ENCODE measurements at regions not wholly inside any gene's neighbourhood (a gene's known extent, or its start where the extent isn't known, plus 50 kb on each side); places are given as distances from the start of the nearest gene placed in this dataset.
"Not testable (repeated sequence)": the region's sequence is repeated elsewhere in the genome, so short reads cannot be mapped to it uniquely, and the experiment has no call there.

DNA sequence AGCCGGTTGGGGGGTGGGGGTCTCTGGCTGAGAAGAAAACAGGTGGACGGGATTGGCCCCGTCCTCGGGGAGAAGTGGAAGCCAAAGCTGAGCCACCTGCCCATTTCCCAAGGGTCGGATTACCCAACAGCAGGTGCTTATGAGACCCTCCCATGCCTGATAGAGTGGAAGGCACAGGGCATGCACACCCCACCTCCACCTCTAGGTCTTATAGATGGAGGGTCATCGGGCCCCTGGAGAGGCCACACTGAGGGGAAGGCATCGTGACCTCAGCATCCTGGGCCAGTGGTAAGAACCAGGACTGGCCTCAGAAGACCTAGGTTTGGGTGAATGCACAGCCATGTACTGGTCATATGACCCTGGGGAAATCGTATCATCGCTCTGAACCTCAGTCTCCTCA lies 85.9 kb downstream of the BUD13 start:
- Mint-ChIP-seq H3K27ac (no peak overlapping the region), H3K9me3 (peaks cover 13% of the 10 kb centered on the region), H3K4me1 (peaks cover 17% of the 10 kb centered on the region), H3K4me3 (no peak overlapping the region), H3K36me3 (no peaks in the 10 kb centered on the region), H3K27me3 (ENCODE audit: low read depth) (peaks cover 7% of the 10 kb centered on the region)
- TF ChIP-seq, protein P1, sequence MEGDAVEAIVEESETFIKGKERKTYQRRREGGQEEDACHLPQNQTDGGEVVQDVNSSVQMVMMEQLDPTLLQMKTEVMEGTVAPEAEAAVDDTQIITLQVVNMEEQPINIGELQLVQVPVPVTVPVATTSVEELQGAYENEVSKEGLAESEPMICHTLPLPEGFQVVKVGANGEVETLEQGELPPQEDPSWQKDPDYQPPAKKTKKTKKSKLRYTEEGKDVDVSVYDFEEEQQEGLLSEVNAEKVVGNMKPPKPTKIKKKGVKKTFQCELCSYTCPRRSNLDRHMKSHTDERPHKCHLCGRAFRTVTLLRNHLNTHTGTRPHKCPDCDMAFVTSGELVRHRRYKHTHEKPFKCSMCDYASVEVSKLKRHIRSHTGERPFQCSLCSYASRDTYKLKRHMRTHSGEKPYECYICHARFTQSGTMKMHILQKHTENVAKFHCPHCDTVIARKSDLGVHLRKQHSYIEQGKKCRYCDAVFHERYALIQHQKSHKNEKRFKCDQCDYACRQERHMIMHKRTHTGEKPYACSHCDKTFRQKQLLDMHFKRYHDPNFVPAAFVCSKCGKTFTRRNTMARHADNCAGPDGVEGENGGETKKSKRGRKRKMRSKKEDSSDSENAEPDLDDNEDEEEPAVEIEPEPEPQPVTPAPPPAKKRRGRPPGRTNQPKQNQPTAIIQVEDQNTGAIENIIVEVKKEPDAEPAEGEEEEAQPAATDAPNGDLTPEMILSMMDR (IDR thresholded peaks at IDR 0.05; ENCODE audit: unreplicated experiment), result no peak
- DNase-seq (ENCODE audit: low spot score in 2 of 2, unreplicated experiment in 2 of 2), result no peak

DNA sequence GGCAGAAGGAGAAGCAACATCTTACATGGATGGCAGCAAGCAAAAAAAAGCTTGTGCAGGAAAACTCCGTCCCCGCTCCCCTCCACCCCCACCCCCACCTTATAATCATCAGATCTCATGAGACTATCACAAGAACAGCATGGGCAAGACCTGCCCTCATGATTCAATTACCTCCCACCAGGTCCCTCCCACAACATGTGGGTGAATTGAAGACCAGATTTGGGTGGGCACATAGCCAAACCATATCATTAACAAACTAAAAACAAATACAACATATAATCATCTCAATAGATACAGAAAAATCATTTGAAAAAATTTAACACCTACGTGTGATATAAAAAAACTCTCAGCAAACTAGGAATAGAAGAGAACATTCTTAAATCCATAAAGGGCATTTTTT lies 88.8 kb downstream of the BUD13 start:
- no peak overlapping the region for H3K27ac Mint-ChIP-seq
- H3K4me3 Mint-ChIP-seq, result no peak overlapping the region
- H3K36me3 Mint-ChIP-seq, result no peaks in the 10 kb centered on the region
- no peak for DNase-seq (ENCODE audit: low spot score in 2 of 2, unreplicated experiment in 2 of 2)
- peaks cover 20% of the 10 kb centered on the region for H3K27me3 Mint-ChIP-seq (ENCODE audit: low read depth)
- TF ChIP-seq, protein P1 (IDR thresholded peaks at IDR 0.05; ENCODE audit: unreplicated experiment), result no peak
- H3K4me1 Mint-ChIP-seq, result peaks cover 15% of the 10 kb centered on the region
- peaks cover 13% of the 10 kb centered on the region for H3K9me3 Mint-ChIP-seq

DNA sequence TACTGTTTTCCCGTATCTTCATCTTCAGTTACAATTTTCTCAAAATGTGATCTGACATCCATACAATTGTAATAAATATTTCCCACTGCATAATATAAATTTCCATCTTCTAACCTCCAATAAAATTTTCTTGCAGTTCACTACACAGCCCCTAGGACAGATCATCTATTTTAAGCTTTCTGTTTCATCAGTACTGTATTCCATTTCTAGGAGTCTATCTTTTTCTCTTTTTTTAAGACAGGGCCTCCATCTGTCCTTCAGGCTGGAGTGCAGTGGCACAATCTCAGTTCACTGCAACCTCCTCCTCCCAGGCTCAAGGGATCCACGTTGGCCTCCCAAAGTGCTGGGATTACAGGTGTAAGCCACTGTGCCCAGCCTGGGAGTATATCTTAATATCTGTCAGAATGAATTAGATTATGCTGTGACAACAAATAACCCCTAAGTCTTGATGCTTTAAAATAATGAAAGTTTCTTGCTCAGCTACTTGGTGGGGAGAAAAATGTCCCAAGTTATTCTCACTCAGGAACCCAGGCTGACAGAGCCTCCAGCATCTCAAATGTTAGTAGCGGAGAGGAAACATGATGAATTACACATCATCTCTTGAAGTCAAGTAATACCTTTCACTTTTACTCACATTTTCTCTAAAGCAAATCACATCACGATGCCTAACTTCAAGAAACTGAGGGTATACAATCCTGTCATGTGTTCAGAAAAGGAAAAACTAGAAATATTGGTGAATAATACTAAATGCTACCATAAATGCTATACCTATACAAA lies 92.2 kb downstream of the BUD13 start:
- Mint-ChIP-seq H3K36me3 (no peaks in the 10 kb centered on the region), H3K9me3 (peaks cover 25% of the 10 kb centered on the region), H3K4me1 (no peaks in the 10 kb centered on the region), H3K27ac (no peak overlapping the region), H3K27me3 (ENCODE audit: low read depth) (peaks cover 29% of the 10 kb centered on the region), H3K4me3 (no peak overlapping the region)
- no peak for DNase-seq (ENCODE audit: low spot score in 2 of 2, unreplicated experiment in 2 of 2)
- TF ChIP-seq, protein P1 (IDR thresholded peaks at IDR 0.05; ENCODE audit: unreplicated experiment), result peak; percentile 59

DNA sequence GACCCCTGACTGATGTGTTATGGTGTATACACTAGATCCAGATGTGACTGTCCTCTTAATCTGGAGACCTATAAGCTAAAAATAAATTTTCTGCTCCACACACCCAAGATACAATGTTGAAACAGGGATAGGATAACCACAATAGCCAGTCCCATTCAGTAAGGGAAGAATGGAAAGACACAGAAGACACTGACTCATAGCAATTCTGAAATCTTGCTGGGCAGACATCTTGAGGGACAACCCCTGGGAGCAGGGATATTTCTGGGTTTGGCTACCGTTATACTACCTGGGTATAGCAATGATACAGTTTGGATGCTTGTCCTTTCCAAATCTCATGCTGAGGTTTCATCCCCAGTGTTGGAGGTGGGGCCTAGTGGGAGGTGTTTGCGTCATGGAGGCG lies 93.9 kb downstream of the BUD13 start:
- DNase-seq (ENCODE audit: low spot score in 2 of 2, unreplicated experiment in 2 of 2), result no peak
- H3K4me3 Mint-ChIP-seq, result no peak overlapping the region
- TF ChIP-seq, protein P1 (IDR thresholded peaks at IDR 0.05; ENCODE audit: unreplicated experiment), result no peak
- H3K27ac Mint-ChIP-seq, result no peak overlapping the region
- H3K9me3 Mint-ChIP-seq, result peaks cover 27% of the 10 kb centered on the region
- H3K4me1 Mint-ChIP-seq, result no peaks in the 10 kb centered on the region
- H3K36me3 Mint-ChIP-seq, result no peaks in the 10 kb centered on the region
- peaks cover 26% of the 10 kb centered on the region for H3K27me3 Mint-ChIP-seq (ENCODE audit: low read depth)

DNA sequence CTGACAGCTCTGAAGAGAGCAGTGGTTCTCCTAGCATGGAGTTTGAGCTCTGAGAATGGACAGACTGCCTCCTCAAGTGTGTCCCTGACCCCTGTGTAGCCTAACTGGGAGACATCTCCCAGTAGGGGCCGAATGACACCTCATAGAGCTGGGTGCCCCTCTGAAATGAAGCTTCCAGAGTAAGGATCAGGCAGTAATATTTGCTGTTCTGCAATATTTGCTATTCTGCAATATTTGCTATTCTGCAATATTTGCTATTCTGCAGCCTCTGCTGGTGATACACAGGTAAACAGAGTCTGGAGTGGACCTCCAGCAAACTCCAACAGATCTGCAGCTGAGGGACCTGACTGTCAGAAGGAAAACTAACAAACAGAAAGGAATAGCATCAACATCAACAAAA lies 105.5 kb downstream of the BUD13 start:
- H3K27me3 Mint-ChIP-seq (ENCODE audit: low read depth), result peaks cover 63% of the 10 kb centered on the region
- H3K4me3 Mint-ChIP-seq, result not testable (repeated sequence)

DNA sequence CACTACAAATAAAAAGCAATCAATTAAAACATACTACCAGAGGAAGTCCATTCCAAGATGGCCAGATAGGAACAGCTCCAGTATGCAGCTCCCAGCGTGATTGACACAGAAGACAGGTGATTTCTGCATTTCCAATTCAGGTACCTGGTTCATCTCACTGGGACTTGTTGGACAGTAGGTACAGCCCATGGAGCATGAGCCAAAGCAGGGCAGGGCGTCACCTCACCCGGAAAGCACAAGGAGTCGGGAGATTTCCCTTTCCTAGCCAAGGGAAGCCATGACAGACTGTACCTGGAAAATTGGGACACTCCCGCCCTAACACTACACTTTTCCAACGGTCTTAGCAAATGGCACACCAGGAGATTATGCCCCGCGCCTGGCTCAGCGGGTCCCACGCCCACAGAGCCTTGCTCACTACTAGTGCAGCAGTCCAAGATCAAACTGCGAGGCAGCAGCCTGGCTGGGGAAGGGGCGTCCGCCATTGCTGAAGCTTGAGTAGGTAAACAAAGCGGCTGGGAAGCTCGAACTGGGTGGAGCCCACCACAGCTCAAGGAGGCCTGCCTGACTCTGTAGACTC lies 106.0 kb downstream of the BUD13 start:
- not testable (repeated sequence) for H3K27ac Mint-ChIP-seq; DNase-seq (ENCODE audit: low spot score in 2 of 2, unreplicated experiment in 2 of 2); H3K4me3 Mint-ChIP-seq

More for the DNA sequence above, 105.5 kb downstream of the BUD13 start:
- H3K27ac Mint-ChIP-seq; H3K36me3 Mint-ChIP-seq; H3K4me1 Mint-ChIP-seq; DNase-seq (ENCODE audit: low spot score in 2 of 2, unreplicated experiment in 2 of 2): not testable (repeated sequence)
- peaks cover 41% of the 10 kb centered on the region for H3K9me3 Mint-ChIP-seq

More for the DNA sequence above, 106.0 kb downstream of the BUD13 start:
- H3K36me3 Mint-ChIP-seq, H3K4me1 Mint-ChIP-seq: not testable (repeated sequence)
- Mint-ChIP-seq H3K27me3 (ENCODE audit: low read depth) (peaks cover 68% of the 10 kb centered on the region), H3K9me3 (peaks cover 40% of the 10 kb centered on the region)

Measured in mesothelial cell of epicardium (in vitro differentiated cells).